ENCODE measurements at regions not wholly inside any gene's neighbourhood (a gene's known extent, or its start where the extent isn't known, plus 50 kb on each side); places are given as distances from the start of the nearest gene placed in this dataset.
A peak's percentile ranks its signal among the peaks of the same experiment; 100 is the strongest.

GRCh38 chr3:181497358-181497757 is 214.4 kb upstream of the SOX2 start:
- Histone ChIP-seq H3K4me3 (no peak overlapping the region), H3K79me2 (ENCODE audit: insufficient read depth) (no peaks in the 10 kb centered on the region), H3K9ac (no peak overlapping the region), H3F3A (ENCODE audit: insufficient read depth) (no peaks in the 10 kb centered on the region), H3K27me3 (replicated peaks; ENCODE audit: insufficient read depth) (no peaks in the 10 kb centered on the region), H3K4me1 (ENCODE audit: insufficient read depth) (peaks cover 3% of the 10 kb centered on the region; the same call in 1 of the 2 replicates), H3K9me2 (ENCODE audit: insufficient read depth) (no peaks in the 10 kb centered on the region), H3K27ac (no peak overlapping the region), H2AFZ (no peak overlapping the region), H3K36me3 (ENCODE audit: low read depth) (no peaks in the 10 kb centered on the region), H3K4me2 (ENCODE audit: unreplicated experiment) (no peak overlapping the region), H3K9me3 (ENCODE audit: low read depth) (no peaks in the 10 kb centered on the region), H4K20me1 (ENCODE audit: insufficient read depth) (no peaks in the 10 kb centered on the region)
- no peak for DNase-seq
- no peak for TF ChIP-seq EZH2phosphoT487 (IDR thresholded peaks at IDR 0.05; ENCODE audit: insufficient read depth, low read depth)
- TF ChIP-seq EZH2 (IDR thresholded peaks at IDR 0.05; ENCODE audit: insufficient read depth, poor library complexity, severe bottlenecking) = no peak
- 24 to 33% methylated on average over 3 of the region's 3 CpGs for WGBS, 2 experiments (ENCODE audit: low coverage in 1 of 2, low lambda C conversion rate in 2 of 2, missing lambda C conversion rate in 2 of 2)
- in situ Hi-C loops (cut with MboI) = no loop called here

DNA sequence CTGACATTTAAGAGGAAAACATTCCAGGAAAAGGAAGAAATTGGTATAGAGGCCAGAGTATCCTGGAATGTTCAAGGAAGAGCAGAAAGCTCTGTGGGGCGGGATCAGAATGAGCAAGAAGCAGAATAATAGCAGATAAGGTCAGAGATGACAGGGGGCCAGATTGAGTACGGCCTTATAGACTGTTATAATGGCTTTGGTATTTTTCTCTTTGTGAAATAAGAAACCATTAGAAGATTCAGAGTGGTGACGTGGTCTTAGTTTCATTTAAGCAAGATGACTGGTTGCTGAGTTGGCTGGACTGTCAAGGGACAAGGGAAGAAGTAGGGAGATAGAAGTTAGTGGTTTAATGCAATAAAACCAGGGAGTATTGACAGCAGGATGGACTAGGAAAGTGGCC is 218.3 kb upstream of the SOX2 start:
- Histone ChIP-seq H4K20me1 (ENCODE audit: insufficient read depth) (no peaks in the 10 kb centered on the region), H3F3A (ENCODE audit: insufficient read depth) (no peaks in the 10 kb centered on the region), H3K4me2 (ENCODE audit: unreplicated experiment) (no peak overlapping the region), H3K9me3 (ENCODE audit: low read depth) (no peaks in the 10 kb centered on the region), H2AFZ (no peak overlapping the region), H3K27me3 (replicated peaks; ENCODE audit: insufficient read depth) (no peaks in the 10 kb centered on the region), H3K4me3 (0 out of 2 replicates have a peak overlapping the region, but pooled peaks have one; percentile 17), H3K27ac (no peak overlapping the region), H3K4me1 (ENCODE audit: insufficient read depth) (peaks cover 3% of the 10 kb centered on the region; the same call in 1 of the 2 replicates), H3K79me2 (ENCODE audit: insufficient read depth) (no peaks in the 10 kb centered on the region), H3K36me3 (ENCODE audit: low read depth) (no peaks in the 10 kb centered on the region), H3K9me2 (ENCODE audit: insufficient read depth) (peaks cover 3% of the 10 kb centered on the region; the same call in 1 of the 2 replicates), H3K9ac (no peak overlapping the region)
- no peak for TF ChIP-seq EZH2 (IDR thresholded peaks at IDR 0.05; ENCODE audit: insufficient read depth, poor library complexity, severe bottlenecking)
- TF ChIP-seq EZH2phosphoT487 (IDR thresholded peaks at IDR 0.05; ENCODE audit: insufficient read depth, low read depth) = no peak
- 6 to 8% methylated on average over 3 of the region's 3 CpGs for WGBS, 2 experiments (ENCODE audit: low coverage in 1 of 2, low lambda C conversion rate in 2 of 2, missing lambda C conversion rate in 2 of 2)
- DNase-seq = peak; percentile 49
- in situ Hi-C loops (cut with MboI) = no loop called here

GRCh38 chr3:181488536-181488935 is 223.2 kb upstream of the SOX2 start:
- 56 to 66% methylated on average over 3 of the region's 3 CpGs for WGBS, 2 experiments (ENCODE audit: low coverage in 1 of 2, low lambda C conversion rate in 2 of 2, missing lambda C conversion rate in 2 of 2)
- Histone ChIP-seq H4K20me1 (ENCODE audit: insufficient read depth) (no peaks in the 10 kb centered on the region), H3K36me3 (ENCODE audit: low read depth) (no peaks in the 10 kb centered on the region), H3K9ac (no peak overlapping the region), H3K9me2 (ENCODE audit: insufficient read depth) (peaks cover 3% of the 10 kb centered on the region; the same call in 1 of the 2 replicates), H3F3A (ENCODE audit: insufficient read depth) (no peaks in the 10 kb centered on the region), H2AFZ (no peak overlapping the region), H3K4me1 (ENCODE audit: insufficient read depth) (peaks cover 3% of the 10 kb centered on the region; the same call in 1 of the 2 replicates), H3K79me2 (ENCODE audit: insufficient read depth) (no peaks in the 10 kb centered on the region), H3K27ac (no peak overlapping the region), H3K9me3 (ENCODE audit: low read depth) (no peaks in the 10 kb centered on the region), H3K4me2 (ENCODE audit: unreplicated experiment) (no peak overlapping the region), H3K27me3 (replicated peaks; ENCODE audit: insufficient read depth) (no peaks in the 10 kb centered on the region), H3K4me3 (no peak overlapping the region)
- in situ Hi-C loops (cut with MboI) = no loop called here
- DNase-seq = no peak
- TF ChIP-seq EZH2phosphoT487 (IDR thresholded peaks at IDR 0.05; ENCODE audit: insufficient read depth, low read depth) = no peak
- TF ChIP-seq EZH2 (IDR thresholded peaks at IDR 0.05; ENCODE audit: insufficient read depth, poor library complexity, severe bottlenecking) = no peak

GRCh38 chr3:181487236-181487978 is 224.3 kb upstream of the SOX2 start:
- Histone ChIP-seq H3K27ac (no peak overlapping the region), H3K36me3 (ENCODE audit: low read depth) (no peaks in the 10 kb centered on the region), H3K4me1 (ENCODE audit: insufficient read depth) (no peaks in the 10 kb centered on the region), H3K4me3 (no peak overlapping the region), H2AFZ (no peak overlapping the region), H3K9me2 (ENCODE audit: insufficient read depth) (peaks cover 3% of the 10 kb centered on the region; the same call in 1 of the 2 replicates), H3F3A (ENCODE audit: insufficient read depth) (no peaks in the 10 kb centered on the region), H3K4me2 (ENCODE audit: unreplicated experiment) (no peak overlapping the region), H3K79me2 (ENCODE audit: insufficient read depth) (no peaks in the 10 kb centered on the region), H3K9me3 (ENCODE audit: low read depth) (no peaks in the 10 kb centered on the region), H3K9ac (no peak overlapping the region), H4K20me1 (ENCODE audit: insufficient read depth) (no peaks in the 10 kb centered on the region), H3K27me3 (replicated peaks; ENCODE audit: insufficient read depth) (no peaks in the 10 kb centered on the region)
- 42 to 52% methylated on average over 5 of the region's 5 CpGs for WGBS, 2 experiments (ENCODE audit: low coverage in 1 of 2, low lambda C conversion rate in 2 of 2, missing lambda C conversion rate in 2 of 2)
- no peak for DNase-seq
- in situ Hi-C loops (cut with MboI) = no loop called here
- TF ChIP-seq EZH2 (IDR thresholded peaks at IDR 0.05; ENCODE audit: insufficient read depth, poor library complexity, severe bottlenecking) (no peak), EZH2phosphoT487 (IDR thresholded peaks at IDR 0.05; ENCODE audit: insufficient read depth, low read depth) (no peak)
